Suprapubic skin (tissue), 4 donors: ENCODE measurements at regions not wholly inside any gene's neighbourhood (a gene's known extent, or its start where the extent isn't known, plus 50 kb on each side); places are given as distances from the start of the nearest gene placed in this dataset.

ENCODE experiments used
- DNase-seq, 2 donors: peaks; one replicate each; pipeline ENCODE4 v3.0.0-alpha.2; 2019; ENCODE audit warnings: low spot score in 2 of 2
- H3K27ac ChIP-seq: fragments of 200-600 bp; sonication (generic); one replicate; pipeline ENCODE4 v1.5.1; 2019
- H3K27me3 ChIP-seq: fragments of 200-600 bp; sonication (generic); one replicate; pipeline ENCODE4 v1.5.1; 2019
- H3K36me3 ChIP-seq: fragments of 200-600 bp; sonication (generic); one replicate; pipeline ENCODE4 v1.5.1; 2019
- H3K4me1 ChIP-seq: fragments of 200-600 bp; sonication (generic); one replicate; pipeline ENCODE4 v1.5.1; 2019
- H3K4me3 ChIP-seq: fragments of 200-600 bp; sonication (generic); one replicate; pipeline ENCODE4 v1.5.1; 2019; ENCODE audit warnings: mild to moderate bottlenecking
- H3K9me3 ChIP-seq: fragments of 200-600 bp; sonication (generic); one replicate; pipeline ENCODE4 v1.5.1; 2019
- CTCF ChIP-seq, 2 donors: fragments of 200-600 bp in 1 of 2; fragments of 450-650 bp in 1 of 2; sonication (generic) in 1 of 2; IDR thresholded peaks; one replicate each; pipeline ENCODE4 v1.5.1; 2016 to 2019; ENCODE audit warnings: antibody characterized with exemption in 2 of 2, mild to moderate bottlenecking in 1 of 2, moderate library complexity in 1 of 2
- EP300 ChIP-seq: sonication (generic); formaldehyde crosslinking; IDR thresholded peaks from one replicate; pipeline ENCODE4 v1.6.1; 2017; ENCODE audit warnings: antibody characterized with exemption
- POLR2A ChIP-seq, 2 donors: fragments of 450-650 bp; IDR thresholded peaks; one replicate each; pipeline ENCODE4 v1.6.1; 2017; ENCODE audit warnings: antibody characterized with exemption in 2 of 2, mild to moderate bottlenecking in 2 of 2, moderate library complexity in 2 of 2
- POLR2AphosphoS5 ChIP-seq, 3 donors: sonication (generic); formaldehyde crosslinking; IDR thresholded peaks; one replicate each; pipeline ENCODE4 v1.6.1; 2017; ENCODE audit warnings: antibody characterized with exemption in 3 of 3
- WGBS: methylation state at CpG from one replicate; pipeline ENCODE4 v1.1.5; 2018; 5-methylcytosine and 5-hydroxymethylcytosine counted together

GRCh38 chr13:31043957-31044356 is 111.5 kb downstream of the TEX26 start:
- Histone ChIP-seq H3K36me3 (no peaks in the 10 kb centered on the region), H3K27ac (no peak overlapping the region), H3K27me3 (no peaks in the 10 kb centered on the region), H3K4me1 (peaks cover 30% of the 10 kb centered on the region), H3K4me3 (no peak overlapping the region), H3K9me3 (no peaks in the 10 kb centered on the region)
- 34% methylated on average over 7 of the region's 16 CpGs for WGBS
- DNase-seq = no peak
- no peak for TF ChIP-seq POLR2AphosphoS5 (IDR thresholded peaks at IDR 0.05)
- TF ChIP-seq CTCF (IDR thresholded peaks at IDR 0.05) = no peak
- no peak for TF ChIP-seq POLR2A (IDR thresholded peaks at IDR 0.05)
- TF ChIP-seq EP300 = no peak

- Histone ChIP-seq H3K4me3 (no peak overlapping the region), H3K4me1 (peaks cover 30% of the 10 kb centered on the region), H3K9me3 (no peaks in the 10 kb centered on the region), H3K27ac (no peak overlapping the region), H3K27me3 (no peaks in the 10 kb centered on the region), H3K36me3 (no peaks in the 10 kb centered on the region)
- 91% methylated on average over 16 of the region's 16 CpGs for WGBS
- TF ChIP-seq EP300 (no peak), POLR2AphosphoS5 (IDR thresholded peaks at IDR 0.05) (no peak), POLR2A (IDR thresholded peaks at IDR 0.05) (no peak)
- no peak for DNase-seq
Observed at GRCh38 chr13:31042481-31043165, 110.2 kb downstream of the TEX26 start.

GRCh38 chr13:31042049-31042448 is 109.6 kb downstream of the TEX26 start:
- Histone ChIP-seq H3K36me3 (no peaks in the 10 kb centered on the region), H3K27me3 (no peaks in the 10 kb centered on the region), H3K4me3 (no peak overlapping the region), H3K9me3 (no peaks in the 10 kb centered on the region), H3K4me1 (peaks cover 27% of the 10 kb centered on the region), H3K27ac (no peak overlapping the region)
- DNase-seq = no peak
- TF ChIP-seq POLR2A (IDR thresholded peaks at IDR 0.05) (no peak), POLR2AphosphoS5 (IDR thresholded peaks at IDR 0.05) (no peak), CTCF (IDR thresholded peaks at IDR 0.05) (no peak), EP300 (no peak)
- 33% methylated on average over 3 of the region's 3 CpGs for WGBS

- no peak overlapping the region for H3K27ac ChIP-seq
- no peak overlapping the region for H3K4me3 ChIP-seq
- no peaks in the 10 kb centered on the region for H3K36me3 ChIP-seq
- no peaks in the 10 kb centered on the region for H3K27me3 ChIP-seq
- H3K9me3 ChIP-seq = no peaks in the 10 kb centered on the region
- DNase-seq = no peak
- TF ChIP-seq CTCF (IDR thresholded peaks at IDR 0.05) (no peak), POLR2A (IDR thresholded peaks at IDR 0.05) (no peak), EP300 (no peak), POLR2AphosphoS5 (IDR thresholded peaks at IDR 0.05) (no peak)
- WGBS = 68% methylated on average over 7 of the region's 7 CpGs
- peaks cover 4% of the 10 kb centered on the region for H3K4me1 ChIP-seq
Observed at GRCh38 chr13:31038834-31039552, 106.5 kb downstream of the TEX26 start.

- Histone ChIP-seq H3K4me3 (no peak overlapping the region), H3K27ac (no peak overlapping the region), H3K36me3 (no peaks in the 10 kb centered on the region), H3K9me3 (no peaks in the 10 kb centered on the region), H3K27me3 (no peaks in the 10 kb centered on the region), H3K4me1 (peaks cover 4% of the 10 kb centered on the region)
- no peak for DNase-seq
- no peak for TF ChIP-seq EP300
- TF ChIP-seq CTCF (IDR thresholded peaks at IDR 0.05) = no peak
- no peak for TF ChIP-seq POLR2AphosphoS5 (IDR thresholded peaks at IDR 0.05)
- TF ChIP-seq POLR2A (IDR thresholded peaks at IDR 0.05) = no peak
- 92% methylated on average over 15 of the region's 15 CpGs for WGBS
Observed at GRCh38 chr13:31037874-31038500, 105.5 kb downstream of the TEX26 start.
